Nephron (organoid): ENCODE measurements at regions not wholly inside any gene's neighbourhood (a gene's known extent, or its start where the extent isn't known, plus 50 kb on each side); places are given as distances from the start of the nearest gene placed in this dataset.

Experiments
- H3K27ac Mint-ChIP-seq, 3 experiments: 2 replicates each; pipeline ENCODE4 v1.8.0; 2020; ENCODE audit warnings: mixed read lengths in 3 of 3, mild to moderate bottlenecking in 2 of 3, moderate library complexity in 1 of 3
- H3K27me3 Mint-ChIP-seq: 2 replicates; pipeline ENCODE4 v1.8.0; 2021; ENCODE audit warnings: low read depth, mild to moderate bottlenecking, moderate library complexity, mixed read lengths
- H3K36me3 Mint-ChIP-seq: 2 replicates; pipeline ENCODE4 v1.8.0; 2020; ENCODE audit warnings: low read depth, mixed read lengths
- H3K4me1 Mint-ChIP-seq: 2 replicates; pipeline ENCODE4 v1.8.0; 2020; ENCODE audit warnings: mixed read lengths
- H3K4me3 Mint-ChIP-seq, 3 experiments: 2 replicates each; pipeline ENCODE4 v1.8.0; 2020; ENCODE audit warnings: mild to moderate bottlenecking in 3 of 3, mixed read lengths in 3 of 3, moderate library complexity in 2 of 3
- H3K9me3 Mint-ChIP-seq: 2 replicates; pipeline ENCODE4 v1.8.0; 2020; ENCODE audit warnings: mixed read lengths
- TF ChIP-seq, protein P1 (sequence below), 3 experiments: fragments of 200-600 bp; sonication (generic); IDR thresholded peaks; one replicate each; pipeline ENCODE4 v1.5.0; 2021; ENCODE audit warnings: antibody characterized with exemption in 3 of 3; ENCODE audit not compliant: unreplicated experiment in 3 of 3

DNA sequence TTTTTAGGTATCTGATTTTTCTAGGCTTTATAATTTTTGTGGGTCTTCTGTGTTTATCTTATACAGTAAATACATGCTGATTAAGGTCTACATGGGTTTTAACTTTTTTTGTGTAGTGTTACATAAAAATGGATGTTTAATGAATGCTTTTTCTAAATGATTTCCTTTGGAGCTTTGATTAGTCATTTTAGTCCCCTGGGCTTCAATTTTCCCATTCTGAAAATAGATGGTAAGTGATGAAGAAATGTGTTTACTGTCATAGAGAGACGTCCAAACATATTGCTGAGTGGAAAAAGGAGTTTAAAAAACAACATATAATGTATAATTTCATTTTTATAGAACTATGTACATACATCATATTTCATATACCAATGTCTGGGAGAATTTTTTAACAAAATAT is 140.9 kb upstream of the HMCN1 start:
- Mint-ChIP-seq H3K4me3 (no peak overlapping the region), H3K4me1 (no peaks in the 10 kb centered on the region), H3K27me3 (no peaks in the 10 kb centered on the region), H3K36me3 (no peaks in the 10 kb centered on the region), H3K9me3 (no peaks in the 10 kb centered on the region), H3K27ac (no peak overlapping the region)
- TF ChIP-seq, protein P1, sequence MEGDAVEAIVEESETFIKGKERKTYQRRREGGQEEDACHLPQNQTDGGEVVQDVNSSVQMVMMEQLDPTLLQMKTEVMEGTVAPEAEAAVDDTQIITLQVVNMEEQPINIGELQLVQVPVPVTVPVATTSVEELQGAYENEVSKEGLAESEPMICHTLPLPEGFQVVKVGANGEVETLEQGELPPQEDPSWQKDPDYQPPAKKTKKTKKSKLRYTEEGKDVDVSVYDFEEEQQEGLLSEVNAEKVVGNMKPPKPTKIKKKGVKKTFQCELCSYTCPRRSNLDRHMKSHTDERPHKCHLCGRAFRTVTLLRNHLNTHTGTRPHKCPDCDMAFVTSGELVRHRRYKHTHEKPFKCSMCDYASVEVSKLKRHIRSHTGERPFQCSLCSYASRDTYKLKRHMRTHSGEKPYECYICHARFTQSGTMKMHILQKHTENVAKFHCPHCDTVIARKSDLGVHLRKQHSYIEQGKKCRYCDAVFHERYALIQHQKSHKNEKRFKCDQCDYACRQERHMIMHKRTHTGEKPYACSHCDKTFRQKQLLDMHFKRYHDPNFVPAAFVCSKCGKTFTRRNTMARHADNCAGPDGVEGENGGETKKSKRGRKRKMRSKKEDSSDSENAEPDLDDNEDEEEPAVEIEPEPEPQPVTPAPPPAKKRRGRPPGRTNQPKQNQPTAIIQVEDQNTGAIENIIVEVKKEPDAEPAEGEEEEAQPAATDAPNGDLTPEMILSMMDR (IDR thresholded peaks at IDR 0.05; ENCODE audit: unreplicated experiment in 3 of 3) = no peak

GRCh38 chr1:185585770-185586169 is 148.4 kb upstream of the HMCN1 start:
- no peaks in the 10 kb centered on the region for H3K27me3 Mint-ChIP-seq
- no peaks in the 10 kb centered on the region for H3K4me1 Mint-ChIP-seq
- peaks cover 11% of the 10 kb centered on the region for H3K36me3 Mint-ChIP-seq
- TF ChIP-seq, protein P1 (IDR thresholded peaks at IDR 0.05; ENCODE audit: unreplicated experiment in 3 of 3) = no peak
- no peak overlapping the region for H3K4me3 Mint-ChIP-seq
- no peak overlapping the region for H3K27ac Mint-ChIP-seq
- H3K9me3 Mint-ChIP-seq = peaks cover 32% of the 10 kb centered on the region

DNA sequence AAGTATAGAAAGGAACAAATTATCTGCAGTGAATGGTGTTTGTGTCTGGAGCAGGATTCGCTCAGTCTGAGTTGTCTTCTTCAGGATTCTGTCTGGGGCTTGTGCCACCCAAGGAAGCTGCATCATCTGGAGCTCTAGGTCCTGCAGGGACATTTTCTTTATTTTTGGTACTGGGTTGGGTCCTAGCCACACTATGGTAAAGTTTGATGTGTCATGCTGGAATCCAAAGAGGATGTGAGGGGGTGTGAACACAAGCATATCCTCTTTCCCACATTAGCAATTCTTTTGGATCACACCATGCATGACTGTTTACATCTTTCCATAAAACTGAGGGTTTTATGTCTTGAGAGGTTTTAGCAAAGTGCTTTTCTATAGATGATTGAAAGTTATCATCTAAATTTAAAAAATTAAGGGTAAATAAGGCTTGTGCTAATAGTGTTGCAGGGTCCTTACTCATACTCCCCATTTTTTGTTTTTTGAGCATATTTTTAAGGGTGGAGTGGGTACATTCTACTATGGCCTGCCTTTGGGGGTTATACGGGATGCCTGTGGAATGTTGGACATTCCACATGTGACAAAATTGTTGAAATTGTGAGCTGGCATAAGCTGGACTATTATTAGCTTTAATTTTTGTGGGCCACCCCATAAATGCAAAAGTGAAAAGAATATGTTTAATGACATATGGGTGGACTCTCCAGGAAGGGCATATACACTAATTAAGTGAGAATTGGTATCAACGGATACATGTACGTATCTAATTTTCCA is 152.0 kb upstream of the HMCN1 start:
- Mint-ChIP-seq H3K4me3 (no peak overlapping the region), H3K36me3 (peaks cover 11% of the 10 kb centered on the region), H3K27ac (no peak overlapping the region), H3K27me3 (no peaks in the 10 kb centered on the region), H3K9me3 (peaks cover 63% of the 10 kb centered on the region), H3K4me1 (no peaks in the 10 kb centered on the region)
- TF ChIP-seq, protein P1 (IDR thresholded peaks at IDR 0.05; ENCODE audit: unreplicated experiment in 3 of 3) = no peak

GRCh38 chr1:185581020-185581419 is 153.2 kb upstream of the HMCN1 start:
- no peak overlapping the region for H3K4me3 Mint-ChIP-seq
- no peaks in the 10 kb centered on the region for H3K27me3 Mint-ChIP-seq
- H3K27ac Mint-ChIP-seq = no peak overlapping the region
- H3K4me1 Mint-ChIP-seq = no peaks in the 10 kb centered on the region
- TF ChIP-seq, protein P1 (IDR thresholded peaks at IDR 0.05; ENCODE audit: unreplicated experiment in 3 of 3) = no peak
- H3K36me3 Mint-ChIP-seq = peaks cover 9% of the 10 kb centered on the region
- peaks cover 60% of the 10 kb centered on the region for H3K9me3 Mint-ChIP-seq

GRCh38 chr1:185578293-185578692 is 155.9 kb upstream of the HMCN1 start:
- no peaks in the 10 kb centered on the region for H3K27me3 Mint-ChIP-seq
- no peak overlapping the region for H3K4me3 Mint-ChIP-seq
- H3K27ac Mint-ChIP-seq = no peak overlapping the region
- TF ChIP-seq, protein P1 (IDR thresholded peaks at IDR 0.05; ENCODE audit: unreplicated experiment in 3 of 3) = no peak
- H3K4me1 Mint-ChIP-seq = no peaks in the 10 kb centered on the region
- peaks cover 53% of the 10 kb centered on the region for H3K9me3 Mint-ChIP-seq
- H3K36me3 Mint-ChIP-seq = peaks cover 4% of the 10 kb centered on the region
